Embryonic facial prominence (tissue), 1 donor: ENCODE measurements at regions not wholly inside any gene's neighbourhood (a gene's known extent, or its start where the extent isn't known, plus 50 kb on each side); places are given as distances from the start of the nearest gene placed in this dataset.

Source experiments
- DNase-seq: peaks from one replicate; pipeline ENCODE4 v3.0.0-alpha.2; 2016; ENCODE audit errors: extremely low spot score

GRCh38 chr15:26477044-26477443 lies 295.8 kb downstream of the GABRB3 start:
- no peak for DNase-seq

GRCh38 chr15:26475554-26475953 lies 297.3 kb downstream of the GABRB3 start:
- DNase-seq = no peak

GRCh38 chr15:26472661-26473060 lies 300.2 kb downstream of the GABRB3 start:
- no peak for DNase-seq

- no peak for DNase-seq
Observed at GRCh38 chr15:26461847-26462608, 310.8 kb downstream of the GABRB3 start.

DNA sequence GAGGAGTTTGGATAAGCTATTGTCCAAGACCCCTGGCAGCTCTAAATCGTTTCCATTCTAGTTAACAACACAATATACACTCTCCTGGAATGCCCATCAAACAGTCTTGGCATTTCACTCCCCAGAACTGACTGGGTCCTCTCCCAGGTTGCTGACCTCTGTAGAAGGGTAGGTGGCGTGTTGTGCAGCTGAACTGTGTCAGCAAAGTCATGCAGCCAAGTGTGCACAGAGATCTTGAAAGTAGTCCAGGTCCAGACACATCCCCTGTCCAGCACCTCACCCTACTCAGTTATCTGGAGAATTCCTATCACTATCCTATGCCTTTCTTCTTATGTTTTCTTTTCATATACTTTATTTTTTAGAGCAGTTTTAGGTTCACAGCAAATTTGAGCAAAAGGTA lies 312.7 kb downstream of the GABRB3 start:
- no peak for DNase-seq

DNA sequence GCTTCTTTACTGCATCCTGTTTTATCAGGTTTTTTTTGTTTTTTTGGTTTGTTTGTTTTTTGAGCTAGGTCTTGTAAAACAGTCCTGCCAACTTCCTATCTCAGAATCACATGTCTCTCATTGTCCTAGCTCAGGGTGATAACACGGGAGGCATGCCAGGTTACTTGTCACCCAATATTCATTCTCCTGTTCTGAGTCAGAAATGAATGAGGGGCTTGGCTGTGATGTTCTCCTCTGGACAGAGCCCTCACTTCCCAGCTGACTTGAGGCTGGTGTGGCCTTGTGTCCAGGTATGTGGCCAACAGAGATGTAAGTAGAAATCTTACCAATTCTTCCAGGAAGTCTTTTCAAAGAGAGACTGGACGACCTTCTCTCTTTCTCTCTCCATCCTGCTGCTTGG lies 317.0 kb downstream of the GABRB3 start:
- DNase-seq = no peak

GRCh38 chr15:26453914-26454313 lies 319.0 kb downstream of the GABRB3 start:
- DNase-seq = no peak

- DNase-seq = no peak
Observed at GRCh38 chr15:26451995-26452394, 320.9 kb downstream of the GABRB3 start.

- no peak for DNase-seq
Observed at GRCh38 chr15:26449291-26449690, 323.6 kb downstream of the GABRB3 start.

- DNase-seq = no peak
Observed at GRCh38 chr15:26443321-26443720, 329.5 kb downstream of the GABRB3 start.

DNA sequence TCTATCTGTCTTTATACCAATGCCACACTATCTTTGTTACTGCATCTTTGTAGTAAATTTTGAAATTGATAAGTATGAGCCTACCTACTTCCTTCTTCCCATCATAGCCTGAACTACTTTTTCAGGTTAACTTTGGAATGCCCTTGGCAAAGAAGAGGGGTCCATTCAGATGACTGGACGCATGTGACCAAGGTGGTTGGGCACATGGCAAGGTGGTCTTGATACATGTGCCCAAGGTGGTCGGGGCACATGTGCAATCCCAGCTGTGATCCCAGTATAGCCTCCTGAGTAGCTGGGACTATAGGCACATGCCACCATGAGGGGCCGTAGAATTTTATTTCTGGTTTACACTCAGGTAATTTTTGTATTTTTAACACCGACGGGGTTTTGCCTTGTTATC lies 330.2 kb downstream of the GABRB3 start:
- DNase-seq = no peak

GRCh38 chr15:26439681-26440080 lies 333.2 kb downstream of the GABRB3 start:
- no peak for DNase-seq

- no peak for DNase-seq
Observed at GRCh38 chr15:26438718-26439117, 334.1 kb downstream of the GABRB3 start.

DNA sequence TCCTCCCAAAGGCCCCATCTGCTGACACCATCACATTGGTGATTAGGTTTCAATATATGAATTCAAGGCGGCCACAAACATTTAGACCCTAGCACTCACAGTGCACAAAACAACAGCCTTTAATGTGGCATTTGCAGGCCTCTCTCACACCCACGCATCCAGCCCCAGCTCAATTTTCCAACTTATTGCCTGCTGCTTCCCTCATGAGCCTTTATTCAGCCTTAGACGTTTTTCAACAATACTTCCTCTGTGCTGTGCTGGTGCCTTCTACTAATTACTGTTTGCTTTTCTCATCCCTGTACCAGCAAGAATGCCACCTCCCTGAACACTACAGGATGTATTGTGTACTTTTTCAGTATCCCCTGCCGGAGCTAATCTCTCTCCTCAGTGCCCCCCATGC lies 334.6 kb downstream of the GABRB3 start:
- no peak for DNase-seq

DNA sequence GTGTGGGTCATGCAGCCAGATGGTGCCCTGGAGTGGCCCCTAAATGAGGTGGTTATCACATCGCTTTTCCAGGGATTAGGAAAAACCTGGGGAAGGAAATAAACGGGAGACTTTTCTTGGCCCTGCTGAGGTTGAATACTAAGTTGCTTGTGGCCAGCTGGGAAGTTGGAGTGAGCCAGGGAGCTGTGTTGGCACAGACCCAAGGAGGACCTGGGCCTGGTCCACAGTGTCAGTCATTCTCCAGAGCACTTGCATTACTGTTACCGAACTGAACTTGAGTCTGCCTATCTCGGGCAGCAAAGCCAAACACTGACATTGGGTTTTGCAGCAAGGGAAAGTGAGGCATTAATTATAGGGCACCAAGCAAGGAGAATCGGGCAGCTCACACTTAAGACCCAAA lies 339.0 kb downstream of the GABRB3 start:
- no peak for DNase-seq

DNA sequence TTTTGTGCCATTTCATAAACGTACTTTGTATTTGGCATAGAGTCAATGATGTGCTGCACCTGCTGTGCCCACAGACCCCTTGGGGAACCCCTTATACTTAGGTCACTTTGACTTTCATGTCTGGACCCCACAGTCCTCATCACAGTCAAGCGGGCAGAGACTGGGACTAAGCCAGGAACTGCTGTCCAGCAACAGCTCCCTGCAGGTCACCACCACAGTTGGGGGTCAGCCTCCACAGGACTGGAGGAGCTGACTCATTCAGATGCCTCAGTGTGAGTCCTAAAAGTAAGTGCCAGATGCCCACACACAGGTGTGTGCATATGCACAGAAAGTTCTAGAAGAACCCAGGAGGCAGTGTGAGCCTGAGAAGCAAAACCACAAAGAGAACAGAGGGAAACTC lies 339.8 kb downstream of the GABRB3 start:
- no peak for DNase-seq

- DNase-seq = no peak
Observed at GRCh38 chr15:26421065-26421464, 351.8 kb downstream of the GABRB3 start.

DNA sequence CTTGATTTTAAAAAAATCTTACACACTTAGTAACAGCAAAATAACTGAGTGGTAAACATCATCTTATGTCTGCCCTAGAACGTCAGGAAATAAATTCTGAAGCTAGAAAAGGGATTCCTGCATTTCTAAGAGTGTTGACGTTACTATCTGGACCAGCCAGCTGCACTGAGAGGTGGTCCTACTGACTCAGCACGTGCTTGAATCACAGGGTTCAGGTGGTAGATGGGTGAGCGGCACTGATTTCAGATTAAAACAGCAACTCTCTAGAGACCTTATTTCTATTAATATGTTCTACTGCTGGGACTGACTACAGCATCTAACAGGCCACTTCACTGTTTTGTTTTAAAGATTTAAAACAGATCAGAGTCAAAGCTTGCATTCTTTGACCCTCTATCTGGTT lies 377.2 kb downstream of the GABRB3 start:
- no peak for DNase-seq

- DNase-seq = no peak
Observed at GRCh38 chr15:26394801-26395200, 378.1 kb downstream of the GABRB3 start.

GRCh38 chr15:26392956-26393355 lies 379.9 kb downstream of the GABRB3 start:
- DNase-seq = no peak

DNA sequence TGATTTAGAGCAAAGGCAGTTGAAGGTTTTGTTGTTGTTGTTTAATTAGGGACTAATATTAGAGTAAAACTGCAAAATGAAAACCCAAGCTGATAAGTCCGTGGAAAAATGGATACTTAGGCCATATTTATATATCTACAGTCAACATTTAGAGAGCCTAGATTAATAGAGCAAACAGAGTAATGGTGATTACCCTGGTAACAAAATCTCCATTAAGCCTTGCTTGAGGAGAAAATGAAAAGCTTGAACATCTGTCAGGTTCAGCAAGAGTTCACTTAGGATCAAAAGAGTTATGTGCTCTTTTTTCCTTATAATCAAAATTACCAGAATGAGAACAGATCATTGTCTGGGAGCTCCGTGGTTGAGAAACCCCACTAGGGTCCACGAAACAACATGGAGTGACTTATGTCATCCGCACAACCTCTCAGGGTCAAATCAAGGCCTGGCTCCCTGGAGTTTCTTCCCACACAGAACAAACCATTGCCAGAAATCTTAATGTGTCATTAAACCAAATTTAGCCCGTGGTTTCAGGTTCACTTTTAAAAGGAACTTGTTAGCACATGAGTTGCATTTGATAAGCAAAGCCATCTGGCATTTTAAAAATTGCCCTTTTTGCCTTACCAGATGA lies 381.2 kb downstream of the GABRB3 start:
- no peak for DNase-seq

DNA sequence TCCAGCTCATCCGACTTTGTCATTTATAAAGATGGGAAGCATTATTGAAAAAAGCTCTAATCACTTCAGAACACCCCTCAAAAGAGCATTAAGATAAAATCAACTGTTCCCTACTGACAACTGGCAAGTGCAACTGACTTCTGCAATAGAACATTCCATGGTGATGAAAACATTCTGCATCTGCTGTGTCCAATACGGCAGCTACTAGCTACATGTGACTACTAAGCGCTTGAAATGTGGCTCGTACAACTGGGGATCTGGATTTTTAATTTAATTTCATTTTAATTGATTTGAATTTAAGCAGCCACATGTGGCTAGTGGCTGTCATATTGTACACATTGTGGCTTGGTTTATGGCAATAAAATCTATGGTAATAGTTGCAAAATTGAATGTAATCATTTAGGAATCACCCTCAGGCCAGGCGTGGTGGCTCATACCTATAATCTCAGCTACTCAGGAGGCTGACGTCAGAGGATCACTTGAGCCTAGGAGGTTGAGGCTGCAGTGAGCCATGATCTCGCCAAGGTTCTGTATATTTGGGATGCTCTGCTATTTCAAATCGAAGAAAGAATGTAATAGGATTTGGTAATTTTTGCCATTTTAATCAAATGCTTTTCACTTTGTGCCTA lies 390.3 kb downstream of the GABRB3 start:
- DNase-seq = no peak

DNA sequence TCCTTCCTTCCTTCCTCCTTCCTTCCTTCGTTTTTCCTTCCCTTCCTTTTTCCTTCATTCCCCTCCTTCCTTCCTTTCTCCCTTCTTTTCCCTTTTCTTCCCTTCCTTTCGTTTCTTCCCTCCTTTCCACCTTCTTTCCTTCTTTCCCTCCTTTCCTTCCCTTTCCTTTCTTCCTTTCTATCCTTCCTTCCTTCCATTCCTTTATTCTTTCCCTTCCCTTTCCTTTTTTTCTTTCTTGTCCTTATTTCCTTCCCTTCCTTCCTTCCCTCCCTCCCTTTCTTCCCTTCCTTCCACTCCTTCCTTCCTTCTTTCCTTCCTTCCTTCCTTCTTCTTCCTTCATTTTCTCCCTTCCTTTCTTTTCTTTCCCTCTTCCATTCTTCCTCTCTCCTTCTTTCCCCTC lies 394.6 kb downstream of the GABRB3 start:
- no peak for DNase-seq
